Esophagus (tissue), 2 donors: ENCODE measurements at regions not wholly inside any gene's neighbourhood (a gene's known extent, or its start where the extent isn't known, plus 50 kb on each side); places are given as distances from the start of the nearest gene placed in this dataset.
A peak's percentile ranks its signal among the peaks of the same experiment; 100 is the strongest.

Source experiments
- H3K27ac ChIP-seq, 2 donors: one replicate each; pipeline ENCODE4 v1.5.1; 2013; ENCODE audit warnings: low read depth in 2 of 2, mild to moderate bottlenecking in 2 of 2, inconsistent platforms in 1 of 2, low read length in 1 of 2, moderate library complexity in 1 of 2
- H3K27me3 ChIP-seq, 2 donors: one replicate each; pipeline ENCODE4 v1.6.1; 2013; ENCODE audit warnings: low read length in 2 of 2, control low read depth in 1 of 2, mild to moderate bottlenecking in 1 of 2; ENCODE audit not compliant: insufficient read depth in 2 of 2, control insufficient read depth in 1 of 2
- H3K36me3 ChIP-seq, 2 donors: one replicate each; pipeline ENCODE4 v1.6.1; 2013; ENCODE audit warnings: low read length in 1 of 2; ENCODE audit not compliant: control insufficient read depth in 2 of 2, insufficient read depth in 2 of 2
- H3K4me1 ChIP-seq, 2 donors: one replicate each; pipeline ENCODE4 v1.6.1; 2013; ENCODE audit warnings: low read length in 1 of 2; ENCODE audit not compliant: control insufficient read depth in 2 of 2, insufficient read depth in 2 of 2
- H3K4me3 ChIP-seq, 2 donors: one replicate each; pipeline ENCODE4 v1.5.1; 2013; ENCODE audit warnings: low read length in 2 of 2, mild to moderate bottlenecking in 2 of 2, low read depth in 1 of 2, moderate library complexity in 1 of 2
- H3K9me3 ChIP-seq, 2 donors: one replicate each; pipeline ENCODE4 v1.6.1; 2013; ENCODE audit warnings: mild to moderate bottlenecking in 2 of 2, low read depth in 1 of 2, low read length in 1 of 2, moderate library complexity in 1 of 2; ENCODE audit not compliant: control insufficient read depth in 2 of 2, insufficient read depth in 1 of 2
- WGBS, 2 donors: extraction: QIAGEN DNeasy Blood & Tissue Kit; methylation state at CpG; one replicate each; pipeline ENCODE4 v1.1.7; 2013; 5-methylcytosine and 5-hydroxymethylcytosine counted together
- donor health status: healthy with polysubstance abuse.
- donor health status: Bipolar disorder and iron deficiency.

GRCh38 chr20:56848561-56848960, 219.5 kb downstream of the TFAP2C start:
- 58 to 64% methylated on average over 12 of the region's 12 CpGs for WGBS, 2 donors
- H3K27ac ChIP-seq = no peak overlapping the region
- H3K4me1 ChIP-seq = no peaks in the 10 kb centered on the region
- H3K9me3 ChIP-seq = no peaks in the 10 kb centered on the region
- H3K36me3 ChIP-seq = no peaks in the 10 kb centered on the region
- no peak overlapping the region for H3K4me3 ChIP-seq
- no peaks in the 10 kb centered on the region for H3K27me3 ChIP-seq

GRCh38 chr20:56851552-56851951, 222.4 kb downstream of the TFAP2C start:
- Histone ChIP-seq H3K27me3 (no peaks in the 10 kb centered on the region), H3K4me3 (no peak overlapping the region), H3K27ac (no peak overlapping the region), H3K4me1 (no peaks in the 10 kb centered on the region), H3K9me3 (no peaks in the 10 kb centered on the region), H3K36me3 (no peaks in the 10 kb centered on the region)
- 81 to 84% methylated on average over 1 of the region's 1 CpG for WGBS, 2 donors

- 73 to 77% methylated on average over 7 of the region's 7 CpGs for WGBS, 2 donors
- Histone ChIP-seq H3K27me3 (no peaks in the 10 kb centered on the region), H3K9me3 (no peaks in the 10 kb centered on the region), H3K27ac (no peak overlapping the region), H3K4me1 (no peaks in the 10 kb centered on the region), H3K36me3 (no peaks in the 10 kb centered on the region), H3K4me3 (no peak overlapping the region)
Measured at GRCh38 chr20:56855708-56856107, 226.6 kb downstream of the TFAP2C start.

- Histone ChIP-seq H3K4me1 (no peaks in the 10 kb centered on the region), H3K27ac (no peak overlapping the region), H3K9me3 (no peaks in the 10 kb centered on the region), H3K36me3 (no peaks in the 10 kb centered on the region), H3K27me3 (no peaks in the 10 kb centered on the region), H3K4me3 (no peak overlapping the region)
- 58 to 65% methylated on average over 8 of the region's 8 CpGs for WGBS, 2 donors
Measured at GRCh38 chr20:56857950-56858349, 228.8 kb downstream of the TFAP2C start.

- Histone ChIP-seq H3K4me3 (no peak overlapping the region), H3K27ac (no peak overlapping the region), H3K36me3 (no peaks in the 10 kb centered on the region), H3K4me1 (no peaks in the 10 kb centered on the region), H3K9me3 (no peaks in the 10 kb centered on the region), H3K27me3 (no peaks in the 10 kb centered on the region)
- 64 to 67% methylated on average over 13 of the region's 13 CpGs for whole genome bisulfite sequencing, 2 donors
Measured at GRCh38 chr20:56859039-56859800, 230.1 kb downstream of the TFAP2C start.

GRCh38 chr20:56859801-56860261, 230.7 kb downstream of the TFAP2C start:
- H3K36me3 ChIP-seq = no peaks in the 10 kb centered on the region
- H3K4me3 ChIP-seq = no peak overlapping the region
- no peaks in the 10 kb centered on the region for H3K27me3 ChIP-seq
- H3K27ac ChIP-seq = no peak overlapping the region
- no peaks in the 10 kb centered on the region for H3K9me3 ChIP-seq
- 5% methylated on average over 10 of the region's 10 CpGs for WGBS, 2 donors
- H3K4me1 ChIP-seq = no peaks in the 10 kb centered on the region

- Histone ChIP-seq H3K9me3 (no peaks in the 10 kb centered on the region), H3K4me3 (no peak overlapping the region), H3K36me3 (no peaks in the 10 kb centered on the region), H3K27ac (no peak overlapping the region), H3K4me1 (peaks cover 0 to 2% of the 10 kb centered on the region in 2 donors), H3K27me3 (no peaks in the 10 kb centered on the region)
- 59 to 60% methylated on average over 5 of the region's 5 CpGs for WGBS, 2 donors
Measured at GRCh38 chr20:56860413-56860812, 231.3 kb downstream of the TFAP2C start.

GRCh38 chr20:56861590-56861989, 232.5 kb downstream of the TFAP2C start:
- Histone ChIP-seq H3K4me1 (peaks cover 0 to 3% of the 10 kb centered on the region in 2 donors), H3K27me3 (no peaks in the 10 kb centered on the region), H3K36me3 (no peaks in the 10 kb centered on the region), H3K9me3 (no peaks in the 10 kb centered on the region), H3K4me3 (no peak overlapping the region), H3K27ac (no peak overlapping the region)
- WGBS, 2 donors = 40 to 61% methylated on average over 6 of the region's 6 CpGs

GRCh38 chr20:56865055-56865454, 235.9 kb downstream of the TFAP2C start:
- H3K27me3 ChIP-seq = no peaks in the 10 kb centered on the region
- peaks cover 0 to 5% of the 10 kb centered on the region in 2 donors for H3K4me1 ChIP-seq
- no peak overlapping the region for H3K4me3 ChIP-seq
- 28 to 33% methylated on average over 9 to 10 of the region's 10 CpGs for WGBS, 2 donors
- no peaks in the 10 kb centered on the region for H3K36me3 ChIP-seq
- H3K27ac ChIP-seq = peak overlapping the region; percentile 28 to 65
- H3K9me3 ChIP-seq = peaks cover 0 to 8% of the 10 kb centered on the region in 2 donors

- no peak overlapping the region for H3K4me3 ChIP-seq
- H3K4me1 ChIP-seq = peaks cover 0 to 5% of the 10 kb centered on the region in 2 donors
- H3K9me3 ChIP-seq = peaks cover 0 to 9% of the 10 kb centered on the region in 2 donors
- H3K36me3 ChIP-seq = no peaks in the 10 kb centered on the region
- no peak overlapping the region for H3K27ac ChIP-seq
- WGBS, 2 donors = 68 to 72% methylated on average over 4 of the region's 4 CpGs
- no peaks in the 10 kb centered on the region for H3K27me3 ChIP-seq
Measured at GRCh38 chr20:56867128-56867527, 238.0 kb downstream of the TFAP2C start.
